MCF 10A (cell line): ENCODE measurements at regions not wholly inside any gene's neighbourhood (a gene's known extent, or its start where the extent isn't known, plus 50 kb on each side); places are given as distances from the start of the nearest gene placed in this dataset.
A peak's percentile ranks its signal among the peaks of the same experiment; 100 is the strongest.

Source experiments
- BruUV-seq: library from RNA; stranded (reverse); fragments of 400-500 nt; replicated peaks from 2 replicates; lab custom pipeline; 2021; lab: Mats Ljungman, UMichigan
- CTCF ChIA-PET: fragments of 300-600 bp; sonication (Branson Sonifier 250); formaldehyde crosslinking; extraction: SDS; loops from one replicate; lab custom pipeline; 2021; ENCODE audit warnings: antibody characterized with exemption, inconsistent platforms; lab: Yijun Ruan, JAX
- POLR2A ChIA-PET: fragments of 300-600, 350-650 bp; sonication (Branson Sonifier 250); formaldehyde crosslinking; extraction: SDS; loops from one replicate; lab custom pipeline; 2020; ENCODE audit warnings: antibody characterized with exemption, inconsistent platforms; lab: Yijun Ruan, JAX
- DNase-seq: peaks from one replicate; pipeline ENCODE4 v3.0.0-alpha.2; 2018; ENCODE audit not compliant: unreplicated experiment
- H3K27ac Mint-ChIP-seq: one replicate; pipeline ENCODE4 v1.8.0; 2022; ENCODE audit warnings: mild to moderate bottlenecking, low read depth, mixed read lengths; ENCODE audit not compliant: unreplicated experiment
- H3K27me3 Mint-ChIP-seq: one replicate; pipeline ENCODE4 v1.8.0; 2022; ENCODE audit warnings: mixed read lengths; ENCODE audit not compliant: insufficient read depth, unreplicated experiment
- H3K36me3 Mint-ChIP-seq: one replicate; pipeline ENCODE4 v1.8.0; 2022; ENCODE audit warnings: mild to moderate bottlenecking, moderate library complexity, mixed read lengths; ENCODE audit not compliant: insufficient read depth, unreplicated experiment
- H3K4me1 Mint-ChIP-seq: one replicate; pipeline ENCODE4 v1.8.0; 2022; ENCODE audit warnings: mixed read lengths; ENCODE audit not compliant: insufficient read depth, unreplicated experiment
- H3K4me3 Mint-ChIP-seq: one replicate; pipeline ENCODE4 v1.8.0; 2022; ENCODE audit warnings: mild to moderate bottlenecking, moderate library complexity, mixed read lengths; ENCODE audit not compliant: unreplicated experiment
- H3K9me3 Mint-ChIP-seq: one replicate; pipeline ENCODE4 v1.8.0; 2022; ENCODE audit warnings: mixed read lengths; ENCODE audit not compliant: unreplicated experiment
- CTCF ChIP-seq: fragments of 200-600 bp; IDR thresholded peaks from one replicate; pipeline ENCODE4 v1.8.0; 2022; ENCODE audit warnings: antibody characterized with exemption, mild to moderate bottlenecking; ENCODE audit not compliant: unreplicated experiment
- intact Hi-C: fragments of 100-400 bp; cut with micrococcal nuclease; formaldehyde crosslinking; loops from 2 replicates; pipeline ENCODE4 v1.14.1; 2022

GRCh38 chr21:16794950-16795349, 717.9 kb upstream of the CXADR start:
- POLR2A ChIA-PET: interaction anchor here (0.9 kb wide), 1 partner anchor 208 kb away, joined by 3 read pairs; no protein-coding TSS in a partner anchor
- no peaks in the 10 kb centered on the region for H3K27me3 Mint-ChIP-seq

DNA sequence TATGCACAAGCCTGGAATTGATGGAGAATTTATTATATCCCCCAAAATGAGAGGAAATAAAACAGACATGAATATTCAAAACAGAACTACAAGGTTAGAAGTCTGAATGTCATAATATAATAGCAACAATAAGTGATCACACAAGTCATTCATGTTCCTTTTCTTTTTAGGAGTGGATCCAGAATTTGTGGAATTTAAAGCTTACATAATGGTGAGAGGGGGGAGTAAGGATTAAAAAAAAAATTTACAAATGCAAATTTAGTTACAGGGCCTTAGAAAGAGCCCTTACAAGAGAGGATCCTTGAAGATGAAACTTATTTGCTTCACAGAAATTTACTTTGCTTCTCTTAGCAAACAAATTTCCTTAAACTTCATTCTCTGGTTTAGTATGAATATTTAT, 716.1 kb upstream of the CXADR start:
- Mint-ChIP-seq H3K9me3 (no peaks in the 10 kb centered on the region), H3K27ac (no peak overlapping the region), H3K4me3 (no peak overlapping the region), H3K27me3 (no peaks in the 10 kb centered on the region), H3K36me3 (no peaks in the 10 kb centered on the region), H3K4me1 (peaks cover 6% of the 10 kb centered on the region)
- BruUV-seq: no TSS peak
- TF ChIP-seq CTCF: no peak
- POLR2A ChIA-PET: interaction anchor here (0.5 kb wide), 1 partner anchor 754 kb away, joined by 3 read pairs; no protein-coding TSS in a partner anchor
- DNase-seq: no peak
- CTCF ChIA-PET: no interaction called here
- intact Hi-C loops: no loop called here

More at GRCh38 chr21:16794950-16795349, 717.9 kb upstream of the CXADR start:
- intact Hi-C loops: no loop called here
- Mint-ChIP-seq H3K27ac (no peak overlapping the region), H3K4me3 (no peak overlapping the region), H3K36me3 (no peaks in the 10 kb centered on the region), H3K9me3 (no peaks in the 10 kb centered on the region), H3K4me1 (peaks cover 6% of the 10 kb centered on the region)
- BruUV-seq: no TSS peak
- no peak for TF ChIP-seq CTCF
- DNase-seq: peak; percentile 71
- CTCF ChIA-PET: interaction anchor here (1.1 kb wide), 1 partner anchor 13 kb away, joined by 3 read pairs; no protein-coding TSS in a partner anchor

DNA sequence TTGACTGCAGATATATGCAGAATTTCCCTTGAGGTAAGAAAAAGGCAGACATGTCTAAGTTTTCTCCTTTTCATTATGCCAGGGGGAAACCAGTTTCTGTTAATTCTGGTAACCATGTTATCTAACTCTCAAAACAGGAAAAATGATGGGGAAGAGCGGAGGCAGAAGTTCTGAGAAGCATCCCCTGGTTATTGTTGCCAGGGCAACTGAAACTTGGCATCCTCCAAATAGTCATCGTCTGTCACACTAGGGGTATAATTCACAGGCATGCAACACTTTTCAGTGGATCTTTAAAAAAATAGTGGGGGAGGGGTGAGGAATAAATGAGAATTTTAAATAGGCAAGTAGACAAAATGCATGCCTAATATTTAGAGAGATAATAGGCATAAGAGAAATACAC, 715.3 kb upstream of the CXADR start:
- no TSS peak for BruUV-seq
- H3K4me3 Mint-ChIP-seq: no peak overlapping the region
- DNase-seq: no peak
- H3K4me1 Mint-ChIP-seq: peaks cover 6% of the 10 kb centered on the region
- ChIA-PET POLR2A (no interaction called here), CTCF (no interaction called here)
- no peak overlapping the region for H3K27ac Mint-ChIP-seq
- no peaks in the 10 kb centered on the region for H3K27me3 Mint-ChIP-seq
- intact Hi-C loops: no loop called here
- H3K36me3 Mint-ChIP-seq: no peaks in the 10 kb centered on the region
- no peak for TF ChIP-seq CTCF
- no peaks in the 10 kb centered on the region for H3K9me3 Mint-ChIP-seq

GRCh38 chr21:16797966-16798365, 714.9 kb upstream of the CXADR start:
- DNase-seq: no peak
- ChIA-PET CTCF (no interaction called here), POLR2A (no interaction called here)
- H3K9me3 Mint-ChIP-seq: no peaks in the 10 kb centered on the region
- intact Hi-C loops: no loop called here
- no peak overlapping the region for H3K4me3 Mint-ChIP-seq
- TF ChIP-seq CTCF: no peak
- H3K27me3 Mint-ChIP-seq: no peaks in the 10 kb centered on the region
- H3K4me1 Mint-ChIP-seq: peaks cover 6% of the 10 kb centered on the region
- no peak overlapping the region for H3K27ac Mint-ChIP-seq
- BruUV-seq: no TSS peak
- no peaks in the 10 kb centered on the region for H3K36me3 Mint-ChIP-seq
